ENCODE measurements at regions not wholly inside any gene's neighbourhood (a gene's known extent, or its start where the extent isn't known, plus 50 kb on each side); places are given as distances from the start of the nearest gene placed in this dataset.

GRCh38 chrX:113790987-113791386 lies 792.9 kb upstream of the HTR2C start:
- TF ChIP-seq, protein P1, sequence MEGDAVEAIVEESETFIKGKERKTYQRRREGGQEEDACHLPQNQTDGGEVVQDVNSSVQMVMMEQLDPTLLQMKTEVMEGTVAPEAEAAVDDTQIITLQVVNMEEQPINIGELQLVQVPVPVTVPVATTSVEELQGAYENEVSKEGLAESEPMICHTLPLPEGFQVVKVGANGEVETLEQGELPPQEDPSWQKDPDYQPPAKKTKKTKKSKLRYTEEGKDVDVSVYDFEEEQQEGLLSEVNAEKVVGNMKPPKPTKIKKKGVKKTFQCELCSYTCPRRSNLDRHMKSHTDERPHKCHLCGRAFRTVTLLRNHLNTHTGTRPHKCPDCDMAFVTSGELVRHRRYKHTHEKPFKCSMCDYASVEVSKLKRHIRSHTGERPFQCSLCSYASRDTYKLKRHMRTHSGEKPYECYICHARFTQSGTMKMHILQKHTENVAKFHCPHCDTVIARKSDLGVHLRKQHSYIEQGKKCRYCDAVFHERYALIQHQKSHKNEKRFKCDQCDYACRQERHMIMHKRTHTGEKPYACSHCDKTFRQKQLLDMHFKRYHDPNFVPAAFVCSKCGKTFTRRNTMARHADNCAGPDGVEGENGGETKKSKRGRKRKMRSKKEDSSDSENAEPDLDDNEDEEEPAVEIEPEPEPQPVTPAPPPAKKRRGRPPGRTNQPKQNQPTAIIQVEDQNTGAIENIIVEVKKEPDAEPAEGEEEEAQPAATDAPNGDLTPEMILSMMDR (IDR thresholded peaks at IDR 0.05) = no peak
- TF ChIP-seq POLR2A (IDR thresholded peaks at IDR 0.05) = no peak
